Fibroblast of lung (primary cell): ENCODE measurements at regions not wholly inside any gene's neighbourhood (a gene's known extent, or its start where the extent isn't known, plus 50 kb on each side); places are given as distances from the start of the nearest gene placed in this dataset.
"Not testable (repeated sequence)": the region's sequence is repeated elsewhere in the genome, so short reads cannot be mapped to it uniquely, and the experiment has no call there.

ENCODE experiments used
- DNase-seq, 2 donors: peaks; one replicate each; pipeline versions ENCODE4 v3.0.0 to v3.0.0-alpha.2; 2010; ENCODE audit warnings: low read depth in 2 of 2
- H2AFZ ChIP-seq: 2 replicates; pipeline ENCODE4 v1.5.1; 2012; ENCODE audit warnings: low read length, control low read depth, inconsistent platforms
- H3K27ac ChIP-seq: 2 replicates; pipeline ENCODE4 v1.5.1; 2011; ENCODE audit warnings: low read length, control low read depth; ENCODE audit not compliant: insufficient read depth
- H3K27me3 ChIP-seq: 2 replicates; pipeline ENCODE4 v1.5.1; 2011; ENCODE audit warnings: mild to moderate bottlenecking, low read length; ENCODE audit not compliant: control insufficient read depth, insufficient read depth
- H3K36me3 ChIP-seq: 2 replicates; pipeline ENCODE4 v1.5.1; 2011; ENCODE audit warnings: low read length; ENCODE audit not compliant: control insufficient read depth, insufficient read depth
- H3K4me1 ChIP-seq: 2 replicates; pipeline ENCODE4 v1.5.1; 2011; ENCODE audit warnings: low read length; ENCODE audit not compliant: control insufficient read depth, insufficient read depth; ENCODE audit errors: extremely low read depth
- H3K4me2 ChIP-seq: 2 replicates; pipeline ENCODE4 v1.5.1; 2011; ENCODE audit warnings: low read length, control low read depth; ENCODE audit not compliant: insufficient read depth; ENCODE audit errors: extremely low read depth
- H3K4me3 ChIP-seq, 4 experiments: fragments of 200-600 bp in 1 of 4; sonication (generic) in 1 of 4; replicated peaks in 1 of 4; 2 replicates each; pipeline ENCODE4 v1.5.1; 2011 to 2016; ENCODE audit warnings: low read length in 4 of 4, low read depth in 3 of 4, mild to moderate bottlenecking in 3 of 4, control low read depth in 2 of 4, inconsistent platforms in 1 of 4, mixed read lengths in 1 of 4; ENCODE audit not compliant: insufficient read depth in 1 of 4; ENCODE audit errors: control extremely low read depth in 1 of 4
- H3K79me2 ChIP-seq: 2 replicates; pipeline ENCODE4 v1.5.1; 2012; ENCODE audit warnings: mild to moderate bottlenecking, low read length, inconsistent platforms; ENCODE audit not compliant: control insufficient read depth, insufficient read depth
- H3K9ac ChIP-seq: 2 replicates; pipeline ENCODE4 v1.5.1; 2011; ENCODE audit warnings: mild to moderate bottlenecking, low read length, control low read depth; ENCODE audit not compliant: insufficient read depth
- H3K9me3 ChIP-seq: 2 replicates; pipeline ENCODE4 v1.5.1; 2012; ENCODE audit warnings: low read depth, low read length; ENCODE audit not compliant: control insufficient read depth, insufficient read depth
- H4K20me1 ChIP-seq: 2 replicates; pipeline ENCODE4 v1.5.1; 2011; ENCODE audit warnings: low read length; ENCODE audit not compliant: control insufficient read depth, insufficient read depth; ENCODE audit errors: extremely low read depth
- EZH2 ChIP-seq: IDR thresholded peaks from 2 replicates; pipeline ENCODE4 v1.5.1; 2012; ENCODE audit warnings: low read length, control low read depth, mild to moderate bottlenecking; ENCODE audit errors: missing control alignments
- TF ChIP-seq, protein P1 (sequence below), 2 donors: IDR thresholded peaks in 1 of 2; conservative IDR thresholded peaks in 1 of 2; 1 replicate in 1 of 2; 2 replicates in 1 of 2; pipeline ENCODE4 v1.5.1; 2011 to 2012; ENCODE audit warnings: low read length in 2 of 2, control low read depth in 1 of 2, inconsistent platforms in 1 of 2, low read depth in 1 of 2, mild to moderate bottlenecking in 1 of 2

DNA sequence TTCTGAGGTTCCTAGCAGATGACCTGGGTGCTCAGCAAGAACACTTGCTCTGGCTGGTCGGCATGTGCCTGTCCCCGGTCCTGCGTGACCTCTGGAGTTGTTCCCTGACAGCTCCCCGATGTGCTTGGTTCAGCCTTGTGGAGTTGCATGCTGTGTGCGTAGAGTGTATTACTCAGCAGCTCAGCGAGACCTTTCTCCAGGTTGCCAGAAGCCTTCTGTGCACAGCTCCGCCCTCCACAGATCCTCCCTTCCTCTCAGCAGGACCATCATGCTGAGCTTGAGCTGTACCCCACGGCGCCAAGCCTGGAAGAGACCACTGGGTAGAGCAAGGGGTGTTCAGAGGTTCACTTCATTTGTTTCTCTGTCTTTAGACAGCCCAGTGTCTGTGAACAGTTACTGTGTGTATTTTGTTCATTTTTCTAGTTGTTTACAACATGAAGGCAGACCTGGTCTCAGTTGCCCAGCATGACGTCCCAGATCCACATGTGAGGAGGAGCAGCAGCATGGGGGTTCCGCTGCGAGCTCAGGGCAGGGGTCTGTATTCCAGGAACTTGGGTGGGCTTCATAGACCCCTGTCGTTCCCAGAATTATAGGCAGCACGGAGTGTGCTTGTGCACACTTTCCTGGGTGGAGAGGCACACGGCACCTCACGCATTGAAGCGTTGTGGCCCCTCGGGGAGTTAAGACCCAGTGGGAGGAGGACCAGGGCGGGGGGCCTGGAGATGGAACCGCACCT, 148.6 kb downstream of the IGLL1 start:
- DNase-seq, result no peak
- Histone ChIP-seq H3K9me3 (no peaks in the 10 kb centered on the region), H3K4me3 (no peak overlapping the region)

DNA sequence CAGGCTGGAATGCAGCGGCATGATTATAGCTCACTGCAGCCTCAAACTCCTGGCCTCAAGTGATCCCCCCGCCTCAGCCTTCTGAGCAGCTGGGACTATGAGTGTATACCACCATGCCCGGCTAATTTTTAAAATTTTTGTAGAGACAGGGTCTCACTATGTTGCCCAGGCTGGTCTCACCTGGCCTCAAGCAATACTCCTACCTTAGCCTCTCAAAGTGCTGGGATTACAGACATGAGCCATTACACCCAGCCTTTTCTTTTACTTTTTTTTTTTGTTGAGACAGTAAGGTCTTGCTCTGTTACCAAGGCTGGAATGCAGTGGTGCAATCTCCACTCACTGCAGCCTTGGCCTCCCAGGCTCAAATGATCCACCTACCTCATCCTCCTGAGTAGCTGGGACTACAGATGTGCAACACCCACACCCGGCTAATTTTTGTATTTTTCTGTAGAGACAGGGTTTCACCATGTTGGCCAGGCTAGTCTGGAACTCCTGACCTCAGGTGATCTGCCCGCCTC, 155.5 kb downstream of the IGLL1 start:
- H3K27ac ChIP-seq, H3K4me3 ChIP-seq, H3K4me1 ChIP-seq, H3K9me3 ChIP-seq, H3K4me2 ChIP-seq, DNase-seq, H3K36me3 ChIP-seq, H3K27me3 ChIP-seq, H3K9ac ChIP-seq, H4K20me1 ChIP-seq, H3K79me2 ChIP-seq, H2AFZ ChIP-seq: not testable (repeated sequence)

More for the DNA sequence above, 148.6 kb downstream of the IGLL1 start:
- no peaks in the 10 kb centered on the region for H3K79me2 ChIP-seq
- H4K20me1 ChIP-seq, result no peaks in the 10 kb centered on the region
- no peaks in the 10 kb centered on the region for H3K27me3 ChIP-seq
- H3K4me1 ChIP-seq, result no peaks in the 10 kb centered on the region
- H3K27ac ChIP-seq, result no peak overlapping the region
- TF ChIP-seq, protein P1, sequence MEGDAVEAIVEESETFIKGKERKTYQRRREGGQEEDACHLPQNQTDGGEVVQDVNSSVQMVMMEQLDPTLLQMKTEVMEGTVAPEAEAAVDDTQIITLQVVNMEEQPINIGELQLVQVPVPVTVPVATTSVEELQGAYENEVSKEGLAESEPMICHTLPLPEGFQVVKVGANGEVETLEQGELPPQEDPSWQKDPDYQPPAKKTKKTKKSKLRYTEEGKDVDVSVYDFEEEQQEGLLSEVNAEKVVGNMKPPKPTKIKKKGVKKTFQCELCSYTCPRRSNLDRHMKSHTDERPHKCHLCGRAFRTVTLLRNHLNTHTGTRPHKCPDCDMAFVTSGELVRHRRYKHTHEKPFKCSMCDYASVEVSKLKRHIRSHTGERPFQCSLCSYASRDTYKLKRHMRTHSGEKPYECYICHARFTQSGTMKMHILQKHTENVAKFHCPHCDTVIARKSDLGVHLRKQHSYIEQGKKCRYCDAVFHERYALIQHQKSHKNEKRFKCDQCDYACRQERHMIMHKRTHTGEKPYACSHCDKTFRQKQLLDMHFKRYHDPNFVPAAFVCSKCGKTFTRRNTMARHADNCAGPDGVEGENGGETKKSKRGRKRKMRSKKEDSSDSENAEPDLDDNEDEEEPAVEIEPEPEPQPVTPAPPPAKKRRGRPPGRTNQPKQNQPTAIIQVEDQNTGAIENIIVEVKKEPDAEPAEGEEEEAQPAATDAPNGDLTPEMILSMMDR (conservative IDR thresholded peaks at IDR 0.05 in 1 of 2, IDR thresholded peaks at IDR 0.05 in 1 of 2; ENCODE audit: low read depth in 1 of 2, low read length in 2 of 2), result no peak
- TF ChIP-seq EZH2, result no peak
- H2AFZ ChIP-seq, result no peak overlapping the region
- H3K36me3 ChIP-seq, result no peaks in the 10 kb centered on the region
- no peak overlapping the region for H3K9ac ChIP-seq
- no peak overlapping the region for H3K4me2 ChIP-seq

DNA sequence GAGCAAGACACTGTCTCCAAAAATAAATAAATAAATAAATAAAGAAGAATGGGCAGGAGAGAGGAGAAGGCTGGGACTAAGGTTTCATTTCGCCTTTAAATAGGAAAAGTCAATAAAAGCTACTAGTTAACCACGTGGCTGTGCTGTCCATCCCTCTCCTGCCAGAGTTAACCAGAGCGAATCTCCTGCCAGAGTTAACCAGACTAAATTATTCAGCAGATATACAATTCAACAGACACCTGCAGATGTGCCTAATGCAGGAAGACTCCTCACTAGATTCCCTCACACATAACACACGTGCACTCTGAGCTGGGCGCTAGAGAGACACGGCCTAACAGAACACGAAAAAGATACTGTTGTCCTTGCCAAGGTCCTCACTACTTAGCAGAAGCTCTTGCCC, 156.1 kb downstream of the IGLL1 start:
- H2AFZ ChIP-seq, result no peak overlapping the region
- no peaks in the 10 kb centered on the region for H3K4me1 ChIP-seq
- H3K36me3 ChIP-seq, result no peaks in the 10 kb centered on the region
- H3K4me2 ChIP-seq, result no peak overlapping the region
- DNase-seq, result no peak
- no peak for TF ChIP-seq EZH2
- TF ChIP-seq, protein P1 (conservative IDR thresholded peaks at IDR 0.05 in 1 of 2, IDR thresholded peaks at IDR 0.05 in 1 of 2; ENCODE audit: low read depth in 1 of 2, low read length in 2 of 2), result no peak
- no peaks in the 10 kb centered on the region for H3K27me3 ChIP-seq
- no peak overlapping the region for H3K9ac ChIP-seq
- no peak overlapping the region for H3K27ac ChIP-seq
- no peaks in the 10 kb centered on the region for H4K20me1 ChIP-seq
- H3K79me2 ChIP-seq, result no peaks in the 10 kb centered on the region
- no peaks in the 10 kb centered on the region for H3K9me3 ChIP-seq
- H3K4me3 ChIP-seq, result no peak overlapping the region

DNA sequence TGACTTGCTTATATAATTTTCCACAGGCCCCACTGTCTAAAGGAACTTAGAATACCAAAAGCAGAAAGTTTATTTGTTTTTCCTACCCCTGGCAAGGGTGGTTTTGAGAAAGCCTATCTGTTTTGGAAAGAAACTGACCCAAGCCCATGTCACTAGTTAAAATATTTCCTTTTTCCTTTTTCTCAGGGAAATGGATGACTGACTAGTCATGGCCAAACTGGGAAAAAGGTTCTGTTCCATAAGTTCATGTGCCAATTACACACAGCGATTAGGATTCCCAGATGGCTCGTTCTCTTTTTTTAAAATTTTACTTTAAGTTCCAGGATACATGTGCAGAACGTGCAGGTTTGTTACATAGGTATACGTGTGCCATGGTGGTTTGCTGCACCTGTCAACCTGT, 157.8 kb downstream of the IGLL1 start:
- H3K4me1 ChIP-seq, H3K36me3 ChIP-seq, H3K4me2 ChIP-seq, H4K20me1 ChIP-seq, H3K27me3 ChIP-seq, H3K4me3 ChIP-seq, DNase-seq, H3K9me3 ChIP-seq, H3K79me2 ChIP-seq, H2AFZ ChIP-seq, H3K9ac ChIP-seq, H3K27ac ChIP-seq: not testable (repeated sequence)

DNA sequence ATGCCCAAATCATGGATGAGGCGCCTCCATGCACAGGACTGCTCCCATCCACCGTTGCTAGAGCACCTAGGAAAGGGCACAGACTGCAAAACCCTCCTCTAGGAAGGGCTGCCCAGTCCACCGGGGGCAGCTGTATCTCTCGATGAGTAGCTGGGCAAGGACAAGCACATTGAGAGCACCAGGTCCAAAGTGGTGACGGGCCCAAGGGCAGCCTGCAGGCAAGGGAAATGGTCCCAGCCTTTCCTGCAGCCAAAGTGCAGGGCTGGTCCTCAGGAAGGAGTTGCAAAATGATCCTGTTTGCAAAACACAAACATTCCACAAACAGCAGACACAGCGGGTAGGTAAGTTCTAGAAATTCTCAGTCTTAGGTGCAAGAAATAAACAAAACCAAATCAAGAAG, 158.8 kb downstream of the IGLL1 start:
- not testable (repeated sequence) for H4K20me1 ChIP-seq, H3K9me3 ChIP-seq, H2AFZ ChIP-seq, H3K36me3 ChIP-seq, H3K79me2 ChIP-seq, H3K27ac ChIP-seq, H3K4me2 ChIP-seq, H3K4me3 ChIP-seq, H3K27me3 ChIP-seq, H3K9ac ChIP-seq, H3K4me1 ChIP-seq, DNase-seq
